SK-N-SH (cell line): ENCODE measurements at regions not wholly inside any gene's neighbourhood (a gene's known extent, or its start where the extent isn't known, plus 50 kb on each side); places are given as distances from the start of the nearest gene placed in this dataset.

ENCODE experiments used
- CTCF ChIP-seq: fragments of 200-600 bp; sonication (generic); IDR thresholded peaks from 2 replicates; pipeline ENCODE4 v1.6.1; 2017; ENCODE audit warnings: antibody characterized with exemption, mild to moderate bottlenecking, moderate library complexity
- EZH2phosphoT487 ChIP-seq: fragments of 200-600 bp; sonication (generic); IDR thresholded peaks from 2 replicates; pipeline ENCODE4 v1.6.1; 2017; ENCODE audit warnings: low read depth, mixed run types, mild to moderate bottlenecking, antibody characterized with exemption, moderate library complexity, borderline replicate concordance
- FOXJ3 ChIP-seq: sonication (generic); formaldehyde crosslinking; IDR thresholded peaks from 2 replicates; pipeline ENCODE4 v1.5.1; 2020; ENCODE audit warnings: mild to moderate bottlenecking, missing genetic modification reagents
- RAD21 ChIP-seq: IDR thresholded peaks from 2 replicates; pipeline ENCODE4 v1.6.1; 2012; ENCODE audit warnings: mild to moderate bottlenecking, low read length
- RCOR1 ChIP-seq: fragments of 150-350 bp; IDR thresholded peaks from 2 replicates; pipeline ENCODE4 v1.6.1; 2017; ENCODE audit warnings: antibody characterized with exemption, low read length
- REST ChIP-seq: IDR thresholded peaks from 2 replicates; pipeline ENCODE4 v1.6.1; 2012; ENCODE audit warnings: mild to moderate bottlenecking, low read depth, low read length, moderate library complexity
- TAF1 ChIP-seq: IDR thresholded peaks from 2 replicates; pipeline ENCODE4 v1.6.1; 2012; ENCODE audit warnings: low read depth, mild to moderate bottlenecking, low read length, moderate library complexity, borderline replicate concordance
- TCF12 ChIP-seq: IDR thresholded peaks from 2 replicates; pipeline ENCODE4 v1.4.0; 2012
- USF2 ChIP-seq: fragments of 150-350 bp; IDR thresholded peaks from 2 replicates; pipeline ENCODE4 v1.6.1; 2017; ENCODE audit warnings: antibody characterized with exemption, low read length, low read depth, borderline replicate concordance
- YY1 ChIP-seq: IDR thresholded peaks from 2 replicates; pipeline ENCODE4 v1.4.0; 2012; ENCODE audit warnings: low read depth, mild to moderate bottlenecking

GRCh38 chr13:66077132-66077689 is 1152.9 kb downstream of the PCDH9 start:
- no peak for TF ChIP-seq CTCF
- no peak for TF ChIP-seq FOXJ3
- no peak for TF ChIP-seq EZH2phosphoT487
- TF ChIP-seq RAD21: no peak
- TF ChIP-seq YY1: no peak
- no peak for TF ChIP-seq TAF1
- no peak for TF ChIP-seq USF2
- no peak for TF ChIP-seq RCOR1
- TF ChIP-seq REST: no peak
- TF ChIP-seq TCF12: no peak
